HG03342 (cell line): ENCODE measurements at regions not wholly inside any gene's neighbourhood (a gene's known extent, or its start where the extent isn't known, plus 50 kb on each side); places are given as distances from the start of the nearest gene placed in this dataset.

Experiments used
- ATAC-seq: cut with Tn5 transposase; IDR thresholded peaks from one replicate; pipeline ENCODE4 v1.9.1; 2021; ENCODE audit warnings: mild to moderate bottlenecking, moderate library complexity; ENCODE audit not compliant: unreplicated experiment

- ATAC-seq: no peak
Measured at GRCh38 chr12:39048395-39048794, 143.0 kb upstream of the CPNE8 start.

GRCh38 chr12:39047539-39048262 lies 142.3 kb upstream of the CPNE8 start:
- ATAC-seq: no peak

- ATAC-seq: no peak
Measured at GRCh38 chr12:39044754-39045153, 139.4 kb upstream of the CPNE8 start.

GRCh38 chr12:39043424-39043822 lies 138.0 kb upstream of the CPNE8 start:
- ATAC-seq: no peak

- ATAC-seq: no peak
Measured at GRCh38 chr12:39040275-39040674, 134.9 kb upstream of the CPNE8 start.

- no peak for ATAC-seq
Measured at GRCh38 chr12:39037115-39037514, 131.7 kb upstream of the CPNE8 start.

- ATAC-seq: no peak
Measured at GRCh38 chr12:39036105-39036504, 130.7 kb upstream of the CPNE8 start.

- ATAC-seq: no peak
Measured at GRCh38 chr12:39033782-39034181, 128.4 kb upstream of the CPNE8 start.

- no peak for ATAC-seq
Measured at GRCh38 chr12:39032448-39032847, 127.1 kb upstream of the CPNE8 start.

- no peak for ATAC-seq
Measured at GRCh38 chr12:39032034-39032433, 126.6 kb upstream of the CPNE8 start.

GRCh38 chr12:39028382-39028781 lies 123.0 kb upstream of the CPNE8 start:
- ATAC-seq: no peak

- no peak for ATAC-seq
Measured at GRCh38 chr12:39012870-39013269, 107.5 kb upstream of the CPNE8 start.

GRCh38 chr12:39011166-39011565 lies 105.8 kb upstream of the CPNE8 start:
- no peak for ATAC-seq

- no peak for ATAC-seq
Measured at GRCh38 chr12:39010406-39010805, 105.0 kb upstream of the CPNE8 start.

GRCh38 chr12:39007619-39008018 lies 102.2 kb upstream of the CPNE8 start:
- ATAC-seq: no peak

- ATAC-seq: no peak
Measured at GRCh38 chr12:39006286-39006685, 100.9 kb upstream of the CPNE8 start.

- ATAC-seq: no peak
Measured at GRCh38 chr12:39005671-39006070, 100.3 kb upstream of the CPNE8 start.

GRCh38 chr12:39003541-39004155 lies 98.3 kb upstream of the CPNE8 start:
- no peak for ATAC-seq

GRCh38 chr12:39000370-39000769 lies 95.0 kb upstream of the CPNE8 start:
- ATAC-seq: no peak

GRCh38 chr12:38998887-38999482 lies 93.6 kb upstream of the CPNE8 start:
- ATAC-seq: no peak

GRCh38 chr12:38995249-38995648 lies 89.9 kb upstream of the CPNE8 start:
- no peak for ATAC-seq

GRCh38 chr12:38985961-38986360 lies 80.6 kb upstream of the CPNE8 start:
- no peak for ATAC-seq
